H9 (cell line): ENCODE measurements at regions not wholly inside any gene's neighbourhood (a gene's known extent, or its start where the extent isn't known, plus 50 kb on each side); places are given as distances from the start of the nearest gene placed in this dataset.

Source experiments
- DNase-seq: peaks from one replicate; pipeline ENCODE4 v3.0.0-alpha.2; 2017
- H2AFZ ChIP-seq: one replicate; pipeline ENCODE4 v1.6.1; 2013; ENCODE audit warnings: mild to moderate bottlenecking, low read length, control low read depth, moderate library complexity
- H2AK5ac ChIP-seq: 2 replicates; pipeline ENCODE4 v1.6.1; 2013; ENCODE audit warnings: low read length, control low read depth, mixed read lengths; ENCODE audit not compliant: insufficient read length
- H2BK120ac ChIP-seq: one replicate; pipeline ENCODE4 v1.6.1; 2013; ENCODE audit warnings: low read depth, mild to moderate bottlenecking, low read length, control low read depth, inconsistent platforms; ENCODE audit not compliant: poor library complexity, severe bottlenecking
- H2BK12ac ChIP-seq: 2 replicates; pipeline ENCODE4 v1.6.1; 2013; ENCODE audit warnings: low read length, control low read depth, mixed read lengths, low read depth; ENCODE audit not compliant: insufficient read length
- H2BK15ac ChIP-seq: 2 replicates; pipeline ENCODE4 v1.6.1; 2013; ENCODE audit warnings: low read depth, low read length, control low read depth
- H2BK20ac ChIP-seq: one replicate; pipeline ENCODE4 v1.6.1; 2013; ENCODE audit warnings: low read depth, mild to moderate bottlenecking, low read length, control low read depth, inconsistent platforms; ENCODE audit not compliant: poor library complexity, severe bottlenecking
- H2BK5ac ChIP-seq: 2 replicates; pipeline ENCODE4 v1.6.1; 2013; ENCODE audit warnings: low read length, control low read depth, mixed read lengths; ENCODE audit not compliant: insufficient read length
- H3K14ac ChIP-seq: 2 replicates; pipeline ENCODE4 v1.6.1; 2013; ENCODE audit warnings: low read length, control low read depth; ENCODE audit not compliant: insufficient read depth
- H3K18ac ChIP-seq: 2 replicates; pipeline ENCODE4 v1.6.1; 2013; ENCODE audit warnings: low read depth, mild to moderate bottlenecking, mixed read lengths, low read length, control low read depth; ENCODE audit not compliant: insufficient read length
- H3K23ac ChIP-seq: 2 replicates; pipeline ENCODE4 v1.6.1; 2013; ENCODE audit warnings: low read length, control low read depth, mixed read lengths, low read depth; ENCODE audit not compliant: insufficient read length
- H3K23me2 ChIP-seq: 2 replicates; pipeline ENCODE4 v1.6.1; 2013; ENCODE audit warnings: low read depth, mild to moderate bottlenecking, mixed read lengths, low read length, control low read depth; ENCODE audit not compliant: insufficient read length, poor library complexity, severe bottlenecking
- H3K27ac ChIP-seq: 2 replicates; pipeline ENCODE4 v1.5.1; 2013; ENCODE audit warnings: low read length, control low read depth, mixed read lengths, low read depth; ENCODE audit not compliant: insufficient read length
- H3K27me3 ChIP-seq: 2 replicates; pipeline ENCODE4 v1.6.1; 2013; ENCODE audit warnings: low read length, control low read depth, inconsistent platforms; ENCODE audit not compliant: insufficient read depth
- H3K4ac ChIP-seq: 2 replicates; pipeline ENCODE4 v1.6.1; 2013; ENCODE audit warnings: low read depth, mild to moderate bottlenecking, control low read depth, inconsistent platforms, low read length, moderate library complexity
- H3K4me1 ChIP-seq: 2 replicates; pipeline ENCODE4 v1.6.1; 2013; ENCODE audit warnings: low read length, control low read depth, inconsistent platforms; ENCODE audit not compliant: insufficient read depth
- H3K4me2 ChIP-seq: 2 replicates; pipeline ENCODE4 v1.6.1; 2013; ENCODE audit warnings: low read length, control low read depth, mixed read lengths; ENCODE audit not compliant: insufficient read length, insufficient read depth
- H3K56ac ChIP-seq: 2 replicates; pipeline ENCODE4 v1.6.1; 2013; ENCODE audit warnings: low read depth, mild to moderate bottlenecking, mixed read lengths, low read length, control low read depth; ENCODE audit not compliant: insufficient read length
- H3K79me1 ChIP-seq: 2 replicates; pipeline ENCODE4 v1.6.1; 2013; ENCODE audit warnings: low read depth, mild to moderate bottlenecking, moderate library complexity, low read length, control low read depth, inconsistent platforms; ENCODE audit not compliant: insufficient read depth, poor library complexity, severe bottlenecking
- H3K79me2 ChIP-seq: 2 replicates; pipeline ENCODE4 v1.6.1; 2013; ENCODE audit warnings: low read length, control low read depth, inconsistent platforms; ENCODE audit not compliant: insufficient read depth
- H3K9ac ChIP-seq: 2 replicates; pipeline ENCODE4 v1.6.1; 2013; ENCODE audit warnings: low read length, control low read depth, mixed read lengths; ENCODE audit not compliant: insufficient read length; ENCODE audit errors: extremely low read depth
- H3K9me3 ChIP-seq: one replicate; pipeline ENCODE4 v1.6.1; 2013; ENCODE audit warnings: low read depth, low read length, inconsistent platforms; ENCODE audit not compliant: control insufficient read depth
- H3T11ph ChIP-seq: one replicate; pipeline ENCODE4 v1.6.1; 2013; ENCODE audit warnings: mild to moderate bottlenecking, low read length, control low read depth, inconsistent platforms
- H4K20me1 ChIP-seq: one replicate; pipeline ENCODE4 v1.6.1; 2013; ENCODE audit not compliant: control insufficient read depth, insufficient read length, insufficient read depth
- H4K5ac ChIP-seq: 2 replicates; pipeline ENCODE4 v1.6.1; 2013; ENCODE audit warnings: low read depth, mild to moderate bottlenecking, mixed read lengths, low read length, control low read depth; ENCODE audit not compliant: insufficient read length
- H4K8ac ChIP-seq: replicated peaks from 2 replicates; pipeline ENCODE4 v1.6.1; 2013; ENCODE audit warnings: low read length, control low read depth, mixed read lengths, low read depth; ENCODE audit not compliant: insufficient read length
- H4K91ac ChIP-seq: 2 replicates; pipeline ENCODE4 v1.6.1; 2013; ENCODE audit warnings: low read depth, mild to moderate bottlenecking, moderate library complexity, mixed read lengths, low read length, control low read depth; ENCODE audit not compliant: insufficient read length
- H3K27ac Mint-ChIP-seq, 3 experiments: 2 replicates in 2 of 3; 3 replicates in 1 of 3; pipeline ENCODE4 v1.8.0; 2020 to 2021; ENCODE audit warnings: mixed read lengths in 3 of 3, mild to moderate bottlenecking in 1 of 3, moderate library complexity in 1 of 3
- H3K27me3 Mint-ChIP-seq: 2 replicates; pipeline ENCODE4 v1.8.0; 2021; ENCODE audit warnings: low read depth, mild to moderate bottlenecking, moderate library complexity, mixed read lengths
- H3K36me3 Mint-ChIP-seq, 3 experiments: 2 replicates in 2 of 3; 3 replicates in 1 of 3; pipeline ENCODE4 v1.8.0; 2020 to 2021; ENCODE audit warnings: low read depth in 3 of 3, mixed read lengths in 3 of 3; ENCODE audit not compliant: insufficient read depth in 1 of 3
- H3K4me1 Mint-ChIP-seq, 2 experiments: 2 replicates each; pipeline ENCODE4 v1.8.0; 2020; ENCODE audit warnings: mixed read lengths in 2 of 2
- H3K4me3 Mint-ChIP-seq, 2 experiments: 2 replicates in 1 of 2; 3 replicates in 1 of 2; pipeline ENCODE4 v1.8.0; 2020 to 2021; ENCODE audit warnings: mild to moderate bottlenecking in 2 of 2, mixed read lengths in 2 of 2, moderate library complexity in 1 of 2
- H3K9me3 Mint-ChIP-seq, 2 experiments: 2 replicates in 1 of 2; 3 replicates in 1 of 2; pipeline ENCODE4 v1.8.0; 2020; ENCODE audit warnings: mild to moderate bottlenecking in 2 of 2, mixed read lengths in 2 of 2, moderate library complexity in 1 of 2
- CTCF ChIP-seq: fragments of 200-600 bp; sonication (generic); conservative IDR thresholded peaks from 3 replicates; pipeline ENCODE4 v1.8.0; 2021; ENCODE audit warnings: antibody characterized with exemption, mild to moderate bottlenecking
- WGBS: extraction: QIAGEN DNeasy Blood & Tissue Kit; methylation state at CpG from one replicate; pipeline ENCODE4 v1.1.7; 2013; ENCODE audit warnings: missing lambda C conversion rate, low lambda C conversion rate, mixed read lengths; ENCODE audit not compliant: insufficient read length; ENCODE audit errors: extremely low coverage; 5-methylcytosine and 5-hydroxymethylcytosine counted together

- H3K27me3 ChIP-seq: no peaks in the 10 kb centered on the region
- H2BK120ac ChIP-seq: no peak overlapping the region
- no peak overlapping the region for H3K4me2 ChIP-seq
- H3K23me2 ChIP-seq: no peaks in the 10 kb centered on the region
- no peak overlapping the region for H4K5ac ChIP-seq
- Mint-ChIP-seq H3K36me3 (0 out of 7 replicates have a peak, but pooled peaks cover 0 to 9% (median 2%) of the 10 kb centered on the region in 3 experiments), H3K27me3 (no peaks in the 10 kb centered on the region), H3K4me3 (no peak overlapping the region), H3K4me1 (peaks cover 16 to 17% of the 10 kb centered on the region in 2 experiments), H3K27ac (no peak overlapping the region), H3K9me3 (no peaks in the 10 kb centered on the region)
- H4K91ac ChIP-seq: no peak overlapping the region
- no peak overlapping the region for H2BK20ac ChIP-seq
- no peak overlapping the region for H4K8ac ChIP-seq
- no peak overlapping the region for H3K27ac ChIP-seq
- no peak overlapping the region for H3T11ph ChIP-seq
- H4K20me1 ChIP-seq: no peaks in the 10 kb centered on the region
- H2AK5ac ChIP-seq: no peak overlapping the region
- WGBS: no CpG with 5 or more reads among the region's 7 CpGs
- no peak overlapping the region for H2AFZ ChIP-seq
- H3K9me3 ChIP-seq: no peaks in the 10 kb centered on the region
- no peak overlapping the region for H3K18ac ChIP-seq
- H3K56ac ChIP-seq: no peak overlapping the region
- H2BK15ac ChIP-seq: no peak overlapping the region
- DNase-seq: no peak
- H2BK12ac ChIP-seq: no peak overlapping the region
- H3K4ac ChIP-seq: no peak overlapping the region
- H3K4me1 ChIP-seq: no peaks in the 10 kb centered on the region; the same call in 1 of the 2 replicates
- no peak overlapping the region for H3K14ac ChIP-seq
- H2BK5ac ChIP-seq: no peak overlapping the region
- H3K9ac ChIP-seq: no peak overlapping the region
- H3K79me2 ChIP-seq: no peaks in the 10 kb centered on the region
- no peak overlapping the region for H3K23ac ChIP-seq
- no peak for TF ChIP-seq CTCF
- H3K79me1 ChIP-seq: no peaks in the 10 kb centered on the region
Measured at GRCh38 chr12:20213723-20214625, 154.4 kb upstream of the PDE3A start.
